Activated CD8-positive, alpha-beta memory T cell treated with anti-CD3 and anti-CD28 coated beads, Interleukin-2, amount 50 U/mL, for 1 hour (primary cell): ENCODE measurements at regions not wholly inside any gene's neighbourhood (a gene's known extent, or its start where the extent isn't known, plus 50 kb on each side); places are given as distances from the start of the nearest gene placed in this dataset.

ENCODE experiments used
- DNase-seq: peaks from one replicate; pipeline ENCODE4 v3.0.0-alpha.2; 2020; ENCODE audit errors: extremely low read depth

DNA sequence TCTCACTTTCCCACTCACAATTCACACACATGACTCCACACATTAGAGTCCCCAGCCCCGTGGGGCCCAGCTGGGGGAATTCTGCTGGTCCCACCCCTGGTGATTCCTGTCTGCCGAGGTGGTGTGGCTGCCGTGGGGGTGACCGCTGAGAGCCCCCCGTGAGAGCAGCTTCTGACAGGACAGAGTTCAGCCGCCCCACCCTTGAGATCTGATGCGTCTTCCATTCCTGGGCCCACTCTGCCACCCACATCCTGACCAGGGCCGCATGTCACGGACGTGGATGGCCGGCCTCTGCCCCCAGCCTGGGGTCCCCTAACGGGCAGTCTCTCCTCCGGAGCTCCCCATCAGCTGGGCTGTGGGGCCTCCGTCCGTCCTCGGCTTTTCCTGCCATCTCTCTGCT is 240.1 kb upstream of the PITRM1 start:
- DNase-seq: no peak

DNA sequence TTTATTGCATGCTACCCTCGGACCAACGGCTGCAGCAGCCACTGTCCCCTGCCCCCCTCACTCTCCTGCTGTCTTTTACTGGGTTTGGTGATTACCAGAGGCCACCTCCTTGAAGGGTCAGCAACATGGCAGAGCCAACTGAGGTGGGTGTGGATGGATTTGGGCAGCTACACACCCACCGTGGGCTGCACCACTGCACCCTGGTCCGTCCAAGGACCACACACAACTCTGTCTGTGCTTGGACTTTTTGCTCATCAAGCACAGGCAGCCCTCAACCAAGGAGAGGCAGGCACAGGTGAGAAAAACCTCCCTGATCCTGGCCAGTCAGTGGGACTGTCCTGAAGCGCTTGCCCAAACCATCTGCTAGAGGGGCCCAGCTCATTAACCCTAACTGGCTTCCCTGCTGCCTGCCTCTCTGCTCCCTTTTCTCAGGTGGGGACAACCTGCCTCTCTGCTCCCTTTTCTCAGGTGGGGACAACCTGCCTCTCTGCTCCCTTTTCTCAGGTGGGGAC is 239.5 kb upstream of the PITRM1 start:
- DNase-seq: no peak

DNA sequence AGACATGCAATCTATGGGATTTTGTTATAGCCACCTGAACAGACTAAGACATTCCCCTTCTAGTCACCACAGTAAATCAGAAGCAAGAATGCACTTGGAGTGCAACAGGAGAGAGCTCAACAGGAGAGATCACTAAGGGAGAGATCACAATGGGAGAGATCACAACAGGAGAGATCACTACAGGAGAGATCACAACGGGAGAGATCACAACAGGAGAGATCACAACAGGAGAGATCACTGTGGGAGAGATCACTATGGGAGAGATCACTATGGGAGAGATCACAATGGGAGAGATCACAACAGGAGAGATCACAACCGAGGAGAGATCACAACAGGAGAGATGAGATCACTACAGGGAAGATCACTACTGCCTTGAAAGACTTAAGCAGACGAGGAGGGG is 238.5 kb upstream of the PITRM1 start:
- no peak for DNase-seq

DNA sequence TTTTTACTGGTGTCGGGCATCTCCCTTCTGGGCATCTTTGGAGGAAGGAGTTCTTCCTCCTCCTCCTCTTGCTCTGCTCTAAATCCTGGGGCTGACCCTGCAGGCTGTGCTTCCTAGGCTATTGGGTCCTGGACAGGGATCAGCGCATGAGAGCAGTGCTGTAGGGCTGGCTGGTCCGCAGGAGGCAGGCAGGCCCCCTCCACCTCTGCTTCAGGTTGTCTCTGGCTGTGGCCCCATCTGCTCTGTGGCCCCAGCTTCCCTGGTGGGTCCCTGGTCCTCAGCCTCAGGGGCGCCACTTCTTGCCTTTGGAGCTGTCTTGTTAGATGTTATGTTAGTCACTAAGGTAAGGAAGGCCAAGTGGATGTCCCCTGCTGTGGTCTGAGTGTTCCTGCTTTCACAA is 237.3 kb upstream of the PITRM1 start:
- DNase-seq: no peak

DNA sequence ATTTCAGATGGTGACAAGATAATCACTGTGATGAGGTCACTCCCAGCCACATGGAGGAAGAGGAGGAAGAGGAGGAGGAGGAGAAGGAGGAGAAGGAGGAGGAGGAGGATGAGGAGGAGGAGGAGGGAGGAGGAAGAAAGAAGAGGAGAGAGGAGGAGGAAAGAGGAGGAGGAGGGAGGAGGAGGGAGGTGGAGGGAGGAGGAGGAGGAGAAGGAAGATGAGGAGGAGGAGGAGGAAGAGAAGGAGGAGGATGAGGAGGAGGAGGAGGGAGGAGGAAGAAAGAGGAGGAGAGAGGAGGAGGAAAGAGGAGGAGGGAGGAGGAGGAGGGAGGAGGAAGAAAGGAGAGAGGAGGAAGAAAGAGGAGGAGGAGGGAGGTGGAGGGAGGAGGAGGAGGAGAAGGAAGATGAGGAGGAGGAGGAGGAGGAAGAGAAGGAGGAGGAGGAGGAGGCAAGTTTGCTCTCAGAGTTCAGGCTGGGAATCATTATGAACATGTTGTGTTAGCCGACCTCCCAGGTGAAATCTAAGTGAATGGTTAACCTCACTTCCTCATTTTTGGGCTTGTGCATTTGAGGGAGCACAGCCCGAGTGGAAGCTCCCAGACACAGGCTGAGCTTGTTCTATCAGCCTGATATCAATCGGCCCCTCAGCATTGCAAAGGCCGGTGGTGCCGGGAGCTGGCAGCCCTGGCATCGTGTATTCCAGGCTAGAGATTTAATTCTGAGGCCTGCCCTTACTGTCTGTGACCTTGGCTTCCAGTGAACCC is 236.2 kb upstream of the PITRM1 start:
- DNase-seq: no peak

DNA sequence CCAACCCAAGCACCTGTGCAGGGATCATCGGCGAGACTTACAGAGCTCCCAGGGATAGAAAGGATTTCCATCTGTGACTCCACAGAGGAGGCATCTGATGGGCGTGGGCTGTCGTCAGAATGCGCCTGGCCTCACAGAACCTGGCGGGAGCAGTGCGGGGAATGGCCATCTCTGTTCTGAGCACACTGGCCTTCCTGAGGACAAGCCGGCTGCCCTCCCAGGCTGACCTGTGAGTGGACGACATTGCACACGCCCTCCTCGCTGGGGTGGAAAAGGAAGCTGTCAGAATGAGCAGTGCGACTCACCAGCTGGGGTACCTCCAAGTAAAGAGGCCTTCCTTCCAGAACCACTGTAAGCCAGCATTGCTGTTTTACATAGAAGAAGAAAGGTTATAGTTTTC is 234.6 kb upstream of the PITRM1 start:
- no peak for DNase-seq

DNA sequence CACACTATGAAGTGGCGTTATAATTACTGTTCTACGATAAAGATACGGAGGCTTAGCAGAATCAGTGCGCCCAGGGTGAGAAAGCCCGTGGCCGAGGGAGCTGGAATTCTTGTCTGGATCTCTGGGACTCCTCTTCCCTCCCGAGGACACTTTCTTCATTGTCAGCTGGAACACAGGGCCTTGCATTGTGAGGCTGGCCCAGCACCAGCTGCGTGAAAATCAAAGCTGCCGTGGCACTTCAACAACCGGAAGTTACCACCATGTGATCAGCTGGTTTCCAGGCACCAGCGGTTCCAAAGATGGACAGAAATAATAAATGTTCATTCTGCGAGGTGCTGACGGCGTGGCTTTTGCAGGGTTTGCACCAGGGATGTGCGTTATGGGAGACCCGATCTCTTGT is 234.0 kb upstream of the PITRM1 start:
- no peak for DNase-seq

DNA sequence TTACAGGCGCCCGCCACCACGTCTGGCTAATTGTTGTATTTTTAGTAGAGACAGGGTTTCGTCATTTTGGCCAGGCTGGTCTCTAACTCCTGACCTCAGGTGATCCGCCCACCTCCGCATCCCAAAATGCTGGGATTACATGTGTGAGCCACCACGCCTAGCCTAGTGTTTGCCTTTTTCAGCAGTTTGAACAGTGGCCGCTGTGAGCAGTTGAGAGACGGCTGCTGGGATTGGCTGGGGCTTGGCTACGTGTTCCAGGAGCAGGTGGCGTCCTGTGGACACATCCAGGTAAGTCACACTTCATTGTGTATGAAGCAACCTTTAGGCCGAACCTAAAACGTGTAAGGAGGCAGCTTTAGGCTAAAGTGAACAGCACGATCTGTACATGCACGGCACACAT is 231.8 kb upstream of the PITRM1 start:
- DNase-seq: no peak

DNA sequence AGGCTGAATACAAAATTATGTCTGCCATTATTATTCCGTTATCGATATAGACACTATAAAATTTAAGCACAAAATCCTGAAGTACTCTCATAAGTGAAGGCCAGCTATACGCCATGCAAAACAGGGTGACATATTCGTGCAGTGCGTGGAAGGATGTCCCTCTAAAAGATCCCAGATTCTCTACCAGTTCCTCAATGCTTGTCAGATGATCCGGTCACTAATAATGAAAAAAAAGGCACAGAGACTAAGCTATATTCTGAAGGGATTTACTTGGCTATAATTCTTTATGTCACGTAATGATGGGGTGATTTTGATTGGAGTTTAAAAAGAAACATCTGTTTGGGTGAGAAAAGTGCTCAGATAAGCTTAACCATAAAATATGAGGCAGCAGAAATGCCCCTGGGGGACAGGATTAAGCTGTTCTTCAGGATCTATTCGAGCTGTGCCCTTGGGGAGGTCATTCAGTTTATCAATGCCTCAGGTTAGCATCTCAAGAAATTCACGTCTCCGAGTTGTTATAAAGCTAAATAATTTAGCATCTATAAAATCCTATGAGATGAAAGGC is 229.7 kb upstream of the PITRM1 start:
- DNase-seq: no peak

DNA sequence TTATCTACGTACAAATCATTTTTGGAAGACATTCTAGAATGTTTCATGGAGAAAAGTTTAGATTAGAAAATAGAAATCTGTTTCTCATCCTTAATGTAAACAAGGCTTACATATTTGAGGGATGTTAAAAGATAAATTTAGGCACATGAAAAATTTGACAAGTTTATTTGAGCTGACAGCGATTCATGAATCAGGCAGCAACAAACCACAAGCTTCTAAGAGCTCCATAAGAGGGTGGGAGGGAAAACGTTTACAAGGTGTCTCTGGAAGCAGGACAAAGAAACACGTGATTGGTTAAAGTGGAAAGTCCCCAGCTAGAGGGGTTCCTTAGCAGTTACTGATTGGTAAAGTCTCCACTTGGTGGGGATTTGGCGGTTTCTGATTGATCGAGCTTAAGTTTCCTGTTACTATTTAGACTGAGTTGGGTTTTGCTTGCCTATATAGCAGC is 228.9 kb upstream of the PITRM1 start:
- no peak for DNase-seq

DNA sequence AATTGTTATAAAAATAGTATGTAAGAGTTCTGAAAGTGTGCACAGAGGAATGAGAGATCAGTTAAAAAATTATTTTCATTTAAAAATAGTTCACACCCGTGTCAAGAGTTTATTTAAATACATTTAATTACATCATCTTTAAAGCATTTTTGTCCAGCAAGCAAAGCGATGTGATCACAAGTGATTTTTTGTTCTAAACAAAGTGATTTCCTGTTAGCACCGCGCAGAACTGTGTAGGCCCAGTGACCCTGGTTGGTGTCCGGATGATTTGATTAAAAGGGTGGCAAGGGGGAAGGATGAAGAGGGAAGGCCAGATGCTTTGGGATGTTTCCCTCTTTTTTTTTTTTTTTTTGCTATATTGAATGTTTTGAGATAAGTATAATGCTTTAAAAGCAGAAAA is 227.8 kb upstream of the PITRM1 start:
- no peak for DNase-seq

DNA sequence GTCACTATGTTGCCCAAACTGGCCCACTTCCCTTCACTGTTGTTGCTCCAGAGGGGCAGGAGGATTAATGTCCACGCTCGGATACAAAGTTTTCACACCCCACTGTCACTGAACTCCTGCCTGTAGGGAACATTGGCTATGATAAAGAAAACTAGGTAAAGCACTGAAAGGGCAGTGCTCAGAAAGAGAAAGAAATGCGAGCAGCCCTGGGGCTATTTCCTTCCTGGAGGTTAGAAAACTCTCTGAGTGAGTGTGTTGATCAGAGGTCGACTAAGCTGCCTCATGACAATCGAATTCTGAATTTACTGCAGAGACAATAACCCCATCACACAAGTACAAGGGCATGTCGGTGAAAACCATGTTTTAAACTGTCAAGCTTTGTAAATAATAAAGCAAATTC is 227.2 kb upstream of the PITRM1 start:
- DNase-seq: no peak

DNA sequence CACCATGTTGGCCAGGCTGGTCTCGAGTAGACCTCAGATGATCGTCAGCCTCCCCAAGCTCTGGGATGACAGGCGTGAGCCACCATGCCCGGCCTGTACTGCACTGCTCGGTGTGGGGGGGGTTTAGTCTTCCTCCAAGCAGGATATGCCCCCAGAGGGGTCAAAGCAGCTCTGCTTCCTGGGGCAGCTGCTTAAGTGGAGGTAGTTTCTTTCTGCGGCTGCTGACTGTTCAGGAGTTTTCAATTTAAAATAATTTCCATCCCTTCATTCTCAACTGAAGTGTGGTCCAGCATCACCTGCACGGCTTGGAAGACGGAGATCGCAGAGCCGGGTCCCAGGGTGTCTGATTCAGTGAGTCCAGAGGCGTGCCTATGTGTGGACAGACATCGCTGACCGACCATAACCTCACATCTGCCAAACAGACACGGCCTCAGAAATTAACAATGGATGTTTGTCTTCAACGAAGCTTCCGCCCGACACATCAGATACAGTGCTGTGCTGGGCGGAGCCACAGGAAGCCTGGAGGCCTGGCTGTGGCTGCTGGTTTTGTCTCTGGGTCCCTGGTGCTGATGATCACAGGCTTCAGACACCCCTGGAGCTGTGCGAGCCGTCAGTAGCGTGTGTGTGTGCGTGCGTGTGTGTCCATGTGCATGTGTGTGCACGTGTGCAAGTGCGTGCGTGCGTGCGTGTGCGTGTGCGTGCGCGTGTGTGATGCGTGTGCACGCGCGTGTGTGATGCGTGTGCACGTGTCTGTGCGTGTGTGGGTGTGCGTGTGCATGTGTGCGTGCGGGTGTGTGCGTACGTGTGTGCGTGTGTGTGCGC is 226.5 kb upstream of the PITRM1 start:
- DNase-seq: no peak

DNA sequence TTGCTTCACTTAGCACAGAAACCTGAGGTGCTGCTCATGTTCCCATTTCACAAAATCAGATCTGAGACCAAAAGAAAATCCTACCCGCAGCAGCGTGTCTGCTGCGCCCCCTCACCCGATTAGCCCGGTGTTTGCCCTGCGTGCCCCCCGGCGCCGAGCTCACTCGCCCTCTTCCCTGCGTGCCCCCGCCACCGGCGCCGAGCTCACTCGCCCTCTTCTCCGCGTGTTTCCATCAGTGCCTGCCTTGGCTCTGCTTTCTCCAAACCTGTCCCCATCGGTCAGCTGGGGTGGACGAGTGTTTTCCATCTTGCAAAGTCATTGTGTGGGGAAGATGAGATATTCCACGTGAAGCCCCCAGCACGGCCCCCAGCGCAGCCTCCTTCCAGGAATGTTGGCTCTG is 225.3 kb upstream of the PITRM1 start:
- DNase-seq: no peak

DNA sequence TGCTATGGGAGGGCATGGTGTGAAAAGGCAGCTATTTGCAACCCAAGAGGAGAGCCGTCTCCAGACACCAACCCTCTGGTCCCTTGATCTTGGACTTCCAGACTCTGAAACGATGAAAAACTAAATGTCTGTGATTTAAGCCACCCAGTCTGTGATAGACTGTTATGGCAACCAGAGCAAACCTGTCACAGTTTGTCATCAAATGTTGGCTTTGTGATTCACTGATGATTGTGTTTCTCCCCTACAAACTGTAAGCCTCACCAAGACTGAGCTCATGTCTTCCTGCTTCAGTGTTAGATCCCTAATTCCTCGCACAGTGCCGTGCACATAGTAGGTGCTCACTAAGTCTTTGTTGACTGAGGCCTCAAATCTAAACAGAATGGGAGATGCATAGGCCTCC is 224.6 kb upstream of the PITRM1 start:
- DNase-seq: no peak

DNA sequence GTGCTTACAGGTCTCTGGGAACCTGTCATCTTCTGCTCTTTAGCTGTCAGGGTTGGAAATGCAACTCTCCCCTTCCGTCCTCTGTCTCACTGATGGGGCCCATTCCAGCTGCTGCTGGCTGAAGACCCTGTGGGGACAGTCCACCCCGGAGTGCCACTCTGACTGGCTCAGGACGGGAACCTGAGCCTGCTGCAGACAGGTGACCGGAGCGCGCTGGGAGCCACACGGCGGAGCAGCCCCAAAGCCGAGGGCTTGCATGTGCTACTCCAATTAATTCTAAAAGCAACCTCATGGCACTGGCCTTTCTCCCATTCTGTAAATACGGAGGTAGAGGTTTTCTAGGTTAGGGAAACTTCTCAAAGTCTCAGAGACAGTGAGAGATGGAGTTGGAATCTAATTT is 223.5 kb upstream of the PITRM1 start:
- DNase-seq: no peak

DNA sequence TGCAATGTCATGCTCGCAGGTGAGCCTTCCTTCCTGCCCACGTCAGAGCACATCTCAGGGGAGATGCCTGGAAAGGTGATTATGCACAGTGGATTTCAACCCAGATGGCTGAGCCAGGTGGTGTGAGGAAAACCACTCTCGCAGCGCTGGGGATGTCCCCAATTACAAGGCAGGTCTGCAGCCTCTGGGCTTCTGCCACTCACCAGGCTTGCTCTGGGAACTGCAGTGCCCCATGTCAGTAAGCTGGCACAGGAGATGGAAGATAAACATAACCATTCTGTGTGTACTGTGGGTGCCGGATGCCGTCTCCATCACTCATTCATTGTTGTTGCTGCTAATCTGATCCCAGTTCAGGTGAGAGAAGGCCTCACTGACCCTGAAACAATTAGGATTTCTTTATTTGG is 222.9 kb upstream of the PITRM1 start:
- DNase-seq: no peak

DNA sequence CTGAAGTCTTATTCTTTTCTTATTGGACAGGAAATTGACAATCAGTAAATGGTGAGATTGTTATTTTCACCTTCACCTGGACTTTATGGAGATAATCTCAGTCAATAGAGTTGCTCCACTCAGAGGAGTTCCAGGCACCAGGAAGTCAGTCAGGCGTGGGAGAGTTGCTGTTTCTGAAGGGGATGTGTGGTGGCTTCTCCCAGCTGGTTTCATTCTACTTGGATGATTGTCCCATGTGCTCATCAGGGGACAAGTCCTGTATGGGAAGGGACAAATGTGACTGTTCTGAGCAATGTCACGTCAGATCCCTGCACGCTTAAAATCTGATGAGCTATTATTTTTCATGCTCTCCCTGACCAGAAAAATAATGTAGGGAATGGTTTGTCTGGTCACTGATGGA is 222.5 kb upstream of the PITRM1 start:
- no peak for DNase-seq

DNA sequence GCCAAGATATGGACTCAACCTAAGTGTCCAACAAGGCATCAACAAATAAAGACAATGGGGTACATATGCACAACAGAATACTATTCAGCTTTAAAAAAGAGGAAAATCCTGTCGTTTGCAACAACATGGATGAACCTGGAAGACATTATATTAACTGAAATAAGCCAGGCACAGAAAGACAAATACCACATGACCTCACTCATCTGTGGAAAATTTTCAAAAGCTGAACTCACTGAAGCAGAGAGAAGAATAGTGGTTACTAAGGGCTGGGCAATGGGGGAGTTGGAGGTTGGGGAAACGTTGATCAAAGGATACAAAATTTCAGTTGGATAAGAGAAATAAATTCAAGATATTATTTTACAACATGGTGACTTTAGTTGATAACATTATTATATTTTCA is 221.4 kb upstream of the PITRM1 start:
- no peak for DNase-seq

DNA sequence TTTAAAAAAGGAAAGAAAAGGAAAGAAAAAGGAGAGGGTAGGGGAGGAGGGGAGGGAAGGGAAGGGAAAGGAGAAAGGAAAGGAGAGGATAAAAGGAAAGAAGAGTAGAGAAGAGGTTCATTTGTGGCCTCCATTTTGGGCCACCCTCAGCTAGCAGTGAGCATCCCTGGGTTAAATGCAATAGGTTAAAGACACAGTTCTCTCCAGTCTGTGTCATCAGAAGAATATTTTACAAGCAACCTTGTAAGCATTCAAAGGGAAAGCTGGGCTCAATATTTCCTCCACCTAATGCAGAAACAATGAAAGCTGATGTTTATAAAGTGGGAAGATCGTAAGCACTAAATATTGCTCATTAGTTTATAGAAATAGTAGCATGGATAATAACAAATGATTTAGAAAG is 219.1 kb upstream of the PITRM1 start:
- no peak for DNase-seq

DNA sequence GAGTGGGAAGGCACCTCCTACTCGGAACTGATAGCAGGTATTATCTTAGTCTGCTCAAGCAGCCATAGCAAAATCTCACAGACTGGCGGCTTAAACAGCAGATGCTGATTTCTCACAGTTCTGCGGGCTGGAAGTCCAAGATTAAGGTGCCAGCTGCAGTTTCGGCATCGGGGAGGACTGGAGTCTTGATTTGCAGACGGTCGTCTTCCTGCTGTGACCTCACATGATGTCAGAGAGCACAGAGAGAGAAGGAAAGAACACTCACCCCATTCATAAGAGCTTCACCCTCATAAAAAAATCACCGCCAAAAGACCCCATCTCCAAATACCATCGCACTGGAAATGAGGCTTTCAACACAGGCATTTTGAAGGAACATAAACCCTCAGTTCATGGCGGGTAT is 216.5 kb upstream of the PITRM1 start:
- DNase-seq: no peak

DNA sequence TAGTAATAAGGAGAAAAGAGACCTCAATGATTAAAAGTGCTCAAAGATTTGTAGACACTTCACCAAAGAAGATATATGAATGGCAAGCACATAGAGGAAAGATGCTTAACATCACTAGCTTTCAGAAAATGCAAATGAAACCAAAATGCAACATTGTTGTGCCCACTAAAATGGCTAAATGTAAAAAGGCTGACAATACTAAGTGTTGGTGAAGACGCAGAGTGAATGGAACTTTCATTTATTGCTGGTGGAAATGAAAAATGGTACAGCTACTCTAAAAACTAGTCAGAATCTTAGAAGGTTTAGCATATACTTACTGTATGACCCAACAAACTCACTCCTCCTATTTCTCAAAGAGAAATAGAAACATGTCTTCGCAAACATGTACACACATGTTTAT is 212.9 kb upstream of the PITRM1 start:
- DNase-seq: no peak

DNA sequence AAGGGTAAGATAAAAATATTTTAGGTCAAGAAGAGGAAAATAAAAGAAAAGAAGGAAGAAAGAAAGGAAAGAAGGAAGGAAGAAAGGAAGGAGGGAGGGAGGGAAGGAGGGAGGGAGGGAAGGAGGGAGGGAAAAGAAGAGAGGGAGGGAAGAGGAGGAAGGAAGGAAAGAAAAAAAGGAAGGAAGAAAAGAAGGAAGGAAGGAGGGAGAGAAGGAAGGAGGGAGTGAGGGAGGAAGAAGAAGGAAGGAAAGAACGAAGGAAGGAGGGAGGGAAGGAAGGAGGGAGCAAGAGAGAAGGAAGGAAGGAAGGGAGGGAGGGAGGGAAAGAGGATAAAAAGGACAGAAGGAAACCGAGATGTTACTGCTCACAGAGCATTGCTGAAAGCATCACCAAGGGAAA is 209.5 kb upstream of the PITRM1 start:
- no peak for DNase-seq
